ENCODE measurements at regions not wholly inside any gene's neighbourhood (a gene's known extent, or its start where the extent isn't known, plus 50 kb on each side); places are given as distances from the start of the nearest gene placed in this dataset.

DNA sequence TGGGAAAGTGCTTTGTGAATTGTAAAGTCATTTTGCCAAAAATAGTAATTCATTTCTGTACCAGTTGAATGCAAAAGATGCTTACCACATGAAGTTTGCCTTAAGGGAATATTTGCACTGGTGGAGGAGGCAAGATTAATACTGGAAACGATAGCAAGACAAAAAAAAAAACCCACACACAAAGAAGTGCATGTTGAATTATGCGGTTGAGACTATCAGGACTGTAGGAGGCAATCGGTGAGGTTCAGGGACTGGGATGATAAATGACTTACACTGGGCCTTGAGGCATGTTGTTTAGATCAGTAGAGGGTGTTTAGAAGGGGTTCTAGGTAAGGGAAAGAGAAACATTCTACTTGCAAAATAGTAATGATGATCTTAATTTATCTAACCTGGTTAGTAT is 142.2 kb upstream of the HMGA2 start:
- no peak for TF ChIP-seq POLR2A (IDR thresholded peaks at IDR 0.05)
- TF ChIP-seq CTCF (IDR thresholded peaks at IDR 0.05), result no peak
- TF ChIP-seq EP300 (IDR thresholded peaks at IDR 0.05), result no peak
- intact Hi-C loops (cut with DNase I), result no loop called here
- H3K4me3 ChIP-seq, result no peak overlapping the region
- no peaks in the 10 kb centered on the region for H3K36me3 ChIP-seq
- DNase-seq, result no peak
- WGBS, 3 donors, result 13 to 21% (median 17%) methylated on average over 3 of the region's 3 CpGs
- H3K4me1 ChIP-seq (ENCODE audit: insufficient read depth), result no peaks in the 10 kb centered on the region
- H3K27me3 ChIP-seq, result no peaks in the 10 kb centered on the region
- H3K27ac ChIP-seq, result no peak overlapping the region
- no peaks in the 10 kb centered on the region for H3K9me3 ChIP-seq

GRCh38 chr12:65684906-65685305 is 139.4 kb upstream of the HMGA2 start:
- Histone ChIP-seq H3K4me3 (no peak overlapping the region), H3K9me3 (no peaks in the 10 kb centered on the region), H3K36me3 (no peaks in the 10 kb centered on the region), H3K27me3 (no peaks in the 10 kb centered on the region), H3K4me1 (ENCODE audit: insufficient read depth) (no peaks in the 10 kb centered on the region), H3K27ac (no peak overlapping the region)
- intact Hi-C loops (cut with DNase I), result no loop called here
- no peak for DNase-seq
- TF ChIP-seq POLR2A (IDR thresholded peaks at IDR 0.05), result no peak
- TF ChIP-seq EP300 (IDR thresholded peaks at IDR 0.05), result no peak
- TF ChIP-seq CTCF (IDR thresholded peaks at IDR 0.05), result no peak
- WGBS, 3 donors, result 80 to 90% (median 83%) methylated on average over 2 of the region's 2 CpGs

DNA sequence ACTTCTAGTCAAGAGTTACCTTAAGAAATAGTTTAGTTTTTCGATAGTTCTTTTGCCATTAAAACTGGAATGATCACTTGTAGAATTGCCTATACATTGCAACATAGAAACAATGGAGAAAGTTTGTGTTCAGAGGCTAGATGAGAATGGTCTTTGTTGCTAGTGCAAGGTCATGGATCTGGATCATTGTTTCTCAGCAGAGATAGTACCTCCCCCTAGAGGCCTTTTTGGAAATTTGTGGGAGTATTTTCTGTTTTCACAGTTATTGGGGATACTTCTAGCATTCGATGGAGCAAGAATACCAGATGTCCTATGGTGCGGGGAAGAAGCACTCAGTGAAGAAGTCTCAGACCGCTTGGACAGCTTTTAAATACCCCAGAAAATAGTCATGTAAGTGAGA is 138.8 kb upstream of the HMGA2 start:
- WGBS, 3 donors, result 66 to 79% (median 73%) methylated on average over 4 of the region's 4 CpGs
- no peak for TF ChIP-seq CTCF (IDR thresholded peaks at IDR 0.05)
- no peak for TF ChIP-seq EP300 (IDR thresholded peaks at IDR 0.05)
- no peak for TF ChIP-seq POLR2A (IDR thresholded peaks at IDR 0.05)
- no peak for DNase-seq
- no peaks in the 10 kb centered on the region for H3K4me1 ChIP-seq (ENCODE audit: insufficient read depth)
- no peak overlapping the region for H3K27ac ChIP-seq
- H3K4me3 ChIP-seq, result no peak overlapping the region
- no peaks in the 10 kb centered on the region for H3K9me3 ChIP-seq
- no peaks in the 10 kb centered on the region for H3K27me3 ChIP-seq
- intact Hi-C loops (cut with DNase I), result no loop called here
- H3K36me3 ChIP-seq, result no peaks in the 10 kb centered on the region

GRCh38 chr12:65689508-65689907 is 134.8 kb upstream of the HMGA2 start:
- intact Hi-C loops (cut with DNase I), result no loop called here

More at GRCh38 chr12:65689508-65689907, 134.8 kb upstream of the HMGA2 start:
- Histone ChIP-seq H3K27me3 (no peaks in the 10 kb centered on the region), H3K27ac (no peak overlapping the region), H3K4me3 (no peak overlapping the region), H3K4me1 (ENCODE audit: insufficient read depth) (no peaks in the 10 kb centered on the region), H3K36me3 (no peaks in the 10 kb centered on the region), H3K9me3 (no peaks in the 10 kb centered on the region)
- DNase-seq, result no peak
- no peak for TF ChIP-seq POLR2A (IDR thresholded peaks at IDR 0.05)
- TF ChIP-seq EP300 (IDR thresholded peaks at IDR 0.05), result no peak
- TF ChIP-seq CTCF (IDR thresholded peaks at IDR 0.05), result no peak
- WGBS, 3 donors, result 70 to 87% (median 79%) methylated on average over 2 of the region's 2 CpGs
